NB4 (cell line): ENCODE measurements at regions not wholly inside any gene's neighbourhood (a gene's known extent, or its start where the extent isn't known, plus 50 kb on each side); places are given as distances from the start of the nearest gene placed in this dataset.
A peak's percentile ranks its signal among the peaks of the same experiment; 100 is the strongest.

Experiments
- DNase-seq: peaks from one replicate; pipeline ENCODE4 v3.0.0; 2010; ENCODE audit warnings: low read depth
- H3K4me3 ChIP-seq: one replicate; pipeline ENCODE4 v1.5.1; 2011; ENCODE audit warnings: mild to moderate bottlenecking, low read depth, low read length, moderate library complexity
- MAX ChIP-seq: IDR thresholded peaks from 2 replicates; pipeline ENCODE4 v1.6.1; 2011; ENCODE audit warnings: low read depth, low read length
- MYC ChIP-seq: IDR thresholded peaks from 2 replicates; pipeline ENCODE4 v1.6.1; 2011; ENCODE audit warnings: low read depth, low read length
- POLR2A ChIP-seq: IDR thresholded peaks from 2 replicates; pipeline ENCODE4 v1.6.1; 2011; ENCODE audit warnings: mild to moderate bottlenecking; ENCODE audit not compliant: insufficient read length; ENCODE audit errors: extremely low read depth
- TF ChIP-seq, protein P1 (sequence below): IDR thresholded peaks from one replicate; pipeline ENCODE4 v1.5.1; 2012; ENCODE audit warnings: low read depth, low read length

GRCh38 chrX:38856670-38857265 lies 55.5 kb downstream of the MID1IP1 start:
- no peak for DNase-seq
- no peak overlapping the region for H3K4me3 ChIP-seq
- TF ChIP-seq MYC (no peak), MAX (no peak), POLR2A (no peak)
- TF ChIP-seq, protein P1, sequence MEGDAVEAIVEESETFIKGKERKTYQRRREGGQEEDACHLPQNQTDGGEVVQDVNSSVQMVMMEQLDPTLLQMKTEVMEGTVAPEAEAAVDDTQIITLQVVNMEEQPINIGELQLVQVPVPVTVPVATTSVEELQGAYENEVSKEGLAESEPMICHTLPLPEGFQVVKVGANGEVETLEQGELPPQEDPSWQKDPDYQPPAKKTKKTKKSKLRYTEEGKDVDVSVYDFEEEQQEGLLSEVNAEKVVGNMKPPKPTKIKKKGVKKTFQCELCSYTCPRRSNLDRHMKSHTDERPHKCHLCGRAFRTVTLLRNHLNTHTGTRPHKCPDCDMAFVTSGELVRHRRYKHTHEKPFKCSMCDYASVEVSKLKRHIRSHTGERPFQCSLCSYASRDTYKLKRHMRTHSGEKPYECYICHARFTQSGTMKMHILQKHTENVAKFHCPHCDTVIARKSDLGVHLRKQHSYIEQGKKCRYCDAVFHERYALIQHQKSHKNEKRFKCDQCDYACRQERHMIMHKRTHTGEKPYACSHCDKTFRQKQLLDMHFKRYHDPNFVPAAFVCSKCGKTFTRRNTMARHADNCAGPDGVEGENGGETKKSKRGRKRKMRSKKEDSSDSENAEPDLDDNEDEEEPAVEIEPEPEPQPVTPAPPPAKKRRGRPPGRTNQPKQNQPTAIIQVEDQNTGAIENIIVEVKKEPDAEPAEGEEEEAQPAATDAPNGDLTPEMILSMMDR: no peak

DNA sequence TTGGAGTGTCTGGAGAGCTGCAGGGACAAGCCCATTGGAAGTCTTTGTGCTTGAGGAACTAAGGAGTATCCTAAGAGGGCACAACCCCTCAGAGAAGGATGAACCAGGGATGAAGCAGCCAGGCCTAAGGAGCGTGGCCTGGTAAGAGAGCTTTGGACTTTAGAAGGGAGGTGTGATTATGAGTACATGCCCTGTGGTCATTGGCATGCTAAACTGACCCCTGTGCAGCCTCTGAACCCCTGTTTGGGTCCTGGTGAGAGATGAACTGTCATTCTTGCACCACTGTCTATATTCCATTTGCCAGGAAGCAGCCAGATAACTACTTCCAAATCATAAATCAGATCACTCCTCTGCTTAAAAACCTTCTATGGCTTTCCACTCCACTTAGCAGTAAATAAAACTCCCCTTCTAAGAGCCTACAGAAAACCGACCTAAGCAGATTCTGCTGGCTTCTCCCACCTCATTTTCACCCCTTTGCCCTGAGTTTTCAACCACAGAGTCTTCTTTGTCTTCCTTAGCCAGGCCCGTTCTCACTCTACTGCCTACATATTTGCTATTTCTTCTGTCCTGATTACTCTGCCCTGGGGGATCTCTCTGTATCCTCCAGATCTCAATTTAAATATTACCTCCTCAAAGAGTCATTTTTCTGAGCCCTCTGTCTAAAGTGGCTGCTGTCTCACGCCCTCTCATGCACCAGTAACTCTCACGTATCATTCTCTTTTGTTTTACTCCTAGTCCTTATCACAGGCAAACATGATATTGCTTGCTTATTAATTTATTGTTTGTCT lies 56.7 kb downstream of the MID1IP1 start:
- TF ChIP-seq POLR2A (no peak), MAX (no peak), MYC (no peak)
- TF ChIP-seq, protein P1: no peak
- no peak for DNase-seq
- no peak overlapping the region for H3K4me3 ChIP-seq

DNA sequence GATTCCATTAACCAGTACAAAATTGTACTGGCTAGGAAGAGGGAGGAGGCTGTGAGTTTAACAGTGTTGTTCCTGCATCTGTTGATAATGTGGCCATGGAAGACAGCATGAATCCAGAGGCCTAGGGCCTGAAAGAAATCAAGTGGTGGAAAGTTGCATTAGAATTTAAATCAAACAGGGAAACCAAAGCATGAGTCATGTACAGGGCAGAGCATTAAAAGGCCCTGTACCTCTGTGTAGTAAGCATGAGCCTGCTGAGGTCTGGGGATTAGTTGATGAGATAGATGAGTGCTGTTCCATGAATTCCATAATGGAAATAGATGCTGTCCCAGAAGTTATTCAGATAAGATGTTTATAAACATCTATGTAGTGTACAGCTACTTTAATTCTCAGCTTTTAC lies 58.3 kb downstream of the MID1IP1 start:
- no peak for DNase-seq
- TF ChIP-seq, protein P1: no peak
- no peak for TF ChIP-seq POLR2A
- TF ChIP-seq MAX: no peak
- TF ChIP-seq MYC: no peak
- H3K4me3 ChIP-seq: no peak overlapping the region

- H3K4me3 ChIP-seq: no peak overlapping the region
- no peak for DNase-seq
- no peak for TF ChIP-seq POLR2A
- no peak for TF ChIP-seq MAX
- TF ChIP-seq, protein P1: no peak
- TF ChIP-seq MYC: no peak
Observed at GRCh38 chrX:38860106-38861013, 59.1 kb downstream of the MID1IP1 start.

GRCh38 chrX:38861489-38861888 lies 60.2 kb downstream of the MID1IP1 start:
- no peak overlapping the region for H3K4me3 ChIP-seq
- TF ChIP-seq POLR2A (no peak), MAX (no peak), MYC (no peak)
- TF ChIP-seq, protein P1: no peak
- peak; percentile 44 for DNase-seq
